Transverse colon (tissue), 4 donors: ENCODE measurements at regions not wholly inside any gene's neighbourhood (a gene's known extent, or its start where the extent isn't known, plus 50 kb on each side); places are given as distances from the start of the nearest gene placed in this dataset.

Experiments used
- DNase-seq: peaks from one replicate; pipeline ENCODE4 v3.0.0-alpha.2; 2019
- H3K27ac ChIP-seq, 4 donors: fragments of 200-600 bp; sonication (generic); 2 replicates each; pipeline ENCODE4 v1.5.1; 2016 to 2018; ENCODE audit warnings: inconsistent platforms in 4 of 4
- H3K27me3 ChIP-seq: fragments of 200-600 bp; sonication (generic); 2 replicates; pipeline ENCODE4 v1.5.1; 2017; ENCODE audit warnings: inconsistent platforms
- H3K36me3 ChIP-seq, 4 donors: fragments of 200-600 bp; sonication (generic); 2 replicates each; pipeline ENCODE4 v1.5.1; 2017 to 2019; ENCODE audit warnings: inconsistent platforms in 4 of 4
- H3K4me1 ChIP-seq, 4 donors: fragments of 200-600 bp; sonication (generic); 2 replicates each; pipeline ENCODE4 v1.5.1; 2017 to 2020; ENCODE audit warnings: inconsistent platforms in 4 of 4
- H3K4me3 ChIP-seq, 4 donors: fragments of 200-600 bp; sonication (generic); 1 replicate in 1 of 4; 2 replicates in 3 of 4; pipeline versions ENCODE4 v1.5.1 to v1.6.1; 2017 to 2019; ENCODE audit warnings: inconsistent platforms in 4 of 4
- H3K9me3 ChIP-seq, 2 donors: fragments of 200-600 bp; sonication (generic); 2 replicates each; pipeline ENCODE4 v1.5.1; 2017 to 2019; ENCODE audit warnings: inconsistent platforms in 2 of 2
- EP300 ChIP-seq: sonication (generic); formaldehyde crosslinking; IDR thresholded peaks from one replicate; pipeline ENCODE4 v1.6.1; 2017; ENCODE audit warnings: antibody characterized with exemption, low read depth
- POLR2A ChIP-seq: fragments of 450-650 bp; IDR thresholded peaks from one replicate; pipeline ENCODE4 v1.6.1; 2016; ENCODE audit warnings: antibody characterized with exemption, mild to moderate bottlenecking, moderate library complexity
- POLR2AphosphoS5 ChIP-seq, 3 donors: sonication (generic); formaldehyde crosslinking; IDR thresholded peaks; one replicate each; pipeline ENCODE4 v1.6.1; 2016; ENCODE audit warnings: antibody characterized with exemption in 3 of 3
- WGBS, 2 donors: methylation state at CpG; one replicate each; pipeline ENCODE4 v1.1.5; 2018; ENCODE audit warnings: low coverage in 1 of 2; 5-methylcytosine and 5-hydroxymethylcytosine counted together
- in situ Hi-C, 4 donors: fragments of 200-750 bp; cut with MboI; loops; one replicate each; pipeline versions ENCODE4 v1.15.0 to v1.15.1; 2017; ENCODE audit warnings: low sequenced_read_pairs in 3 of 4, low pct_ligation_motif_present in 1 of 4, low pct_unique_long_range_greater_than_20kb in 1 of 4
- intact Hi-C: fragments of 100-400 bp; cut with DNase I; formaldehyde crosslinking; loops from one replicate; pipeline ENCODE4 v1.15.1; 2023; ENCODE audit warnings: low total_unique reads
- TF ChIP-seq, protein P1 (sequence below), 5 experiments: fragments of 200-600 bp in 3 of 5; fragments of 450-650 bp in 2 of 5; sonication (generic) in 3 of 5; IDR thresholded peaks; 1 replicate in 2 of 5; 2 replicates in 3 of 5; pipeline ENCODE4 v1.5.1; 2016 to 2017; ENCODE audit warnings: antibody characterized with exemption in 5 of 5, inconsistent platforms in 3 of 5, mild to moderate bottlenecking in 2 of 5, moderate library complexity in 1 of 5

DNA sequence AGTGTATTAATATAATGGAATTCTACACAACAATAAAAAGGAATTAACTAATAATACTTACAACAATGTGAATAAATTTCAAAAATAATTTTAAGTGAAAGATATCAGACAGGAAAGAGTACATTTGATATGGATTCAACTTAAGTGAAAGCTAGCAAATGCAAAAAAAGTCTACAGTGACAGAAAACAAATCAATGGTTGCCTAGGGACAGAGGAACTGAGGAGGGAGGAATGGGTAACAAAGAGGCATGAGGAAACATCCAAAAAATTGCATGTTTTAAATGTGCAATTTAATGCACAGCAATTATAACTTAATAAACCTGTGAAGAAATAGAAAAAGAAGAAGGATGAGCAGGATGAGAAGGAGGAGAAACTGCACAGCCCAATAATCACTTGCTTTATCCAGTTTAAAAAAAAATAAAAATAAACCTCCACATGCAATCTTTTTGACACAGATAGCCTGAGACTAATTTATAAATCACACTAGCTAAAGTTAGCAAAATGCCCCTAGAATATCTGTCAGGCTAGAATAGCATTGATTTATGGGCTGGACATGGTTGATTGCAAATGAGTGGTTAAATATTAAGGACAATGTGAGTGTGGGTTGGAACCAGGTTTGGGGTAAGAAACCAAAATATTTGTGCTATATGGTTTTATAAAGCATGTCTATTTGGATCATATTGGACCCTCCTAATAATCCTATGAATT, 1089.1 kb downstream of the TRHDE start:
- H3K36me3 ChIP-seq = no peaks in the 10 kb centered on the region
- intact Hi-C loops = no loop called here
- TF ChIP-seq POLR2AphosphoS5 (IDR thresholded peaks at IDR 0.05) = no peak
- TF ChIP-seq EP300 = no peak
- no peak for TF ChIP-seq POLR2A
- TF ChIP-seq, protein P1, sequence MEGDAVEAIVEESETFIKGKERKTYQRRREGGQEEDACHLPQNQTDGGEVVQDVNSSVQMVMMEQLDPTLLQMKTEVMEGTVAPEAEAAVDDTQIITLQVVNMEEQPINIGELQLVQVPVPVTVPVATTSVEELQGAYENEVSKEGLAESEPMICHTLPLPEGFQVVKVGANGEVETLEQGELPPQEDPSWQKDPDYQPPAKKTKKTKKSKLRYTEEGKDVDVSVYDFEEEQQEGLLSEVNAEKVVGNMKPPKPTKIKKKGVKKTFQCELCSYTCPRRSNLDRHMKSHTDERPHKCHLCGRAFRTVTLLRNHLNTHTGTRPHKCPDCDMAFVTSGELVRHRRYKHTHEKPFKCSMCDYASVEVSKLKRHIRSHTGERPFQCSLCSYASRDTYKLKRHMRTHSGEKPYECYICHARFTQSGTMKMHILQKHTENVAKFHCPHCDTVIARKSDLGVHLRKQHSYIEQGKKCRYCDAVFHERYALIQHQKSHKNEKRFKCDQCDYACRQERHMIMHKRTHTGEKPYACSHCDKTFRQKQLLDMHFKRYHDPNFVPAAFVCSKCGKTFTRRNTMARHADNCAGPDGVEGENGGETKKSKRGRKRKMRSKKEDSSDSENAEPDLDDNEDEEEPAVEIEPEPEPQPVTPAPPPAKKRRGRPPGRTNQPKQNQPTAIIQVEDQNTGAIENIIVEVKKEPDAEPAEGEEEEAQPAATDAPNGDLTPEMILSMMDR (IDR thresholded peaks at IDR 0.05) = no peak

DNA sequence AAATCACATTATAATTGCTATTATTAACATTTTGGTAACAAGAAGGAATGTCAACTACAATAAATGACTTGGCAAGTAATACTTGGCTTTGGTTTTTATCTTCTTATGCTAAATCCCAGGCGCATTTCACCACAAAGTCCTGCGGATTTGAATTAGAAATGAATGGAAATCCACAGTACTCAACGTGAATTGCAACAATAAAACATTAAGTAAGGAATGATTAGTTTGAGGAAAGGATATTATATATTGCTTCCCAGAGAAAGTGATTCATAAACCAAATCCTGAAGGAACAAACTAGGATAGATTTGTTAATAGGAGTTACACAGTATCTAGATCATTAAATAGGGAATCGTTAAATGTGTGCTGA, 1089.7 kb downstream of the TRHDE start:
- Histone ChIP-seq H3K4me1 (no peaks in the 10 kb centered on the region), H3K4me3 (no peak overlapping the region), H3K36me3 (no peaks in the 10 kb centered on the region), H3K27ac (no peak overlapping the region), H3K27me3 (no peaks in the 10 kb centered on the region), H3K9me3 (no peaks in the 10 kb centered on the region)
- 63 to 75% methylated on average over 4 of the region's 4 CpGs for WGBS, 2 donors
- intact Hi-C loops (no loop called here), in situ Hi-C loops (no loop called here)
- no peak for TF ChIP-seq EP300
- DNase-seq = no peak

More for the DNA sequence above, 1089.1 kb downstream of the TRHDE start:
- in situ Hi-C loops = no loop called here
- Histone ChIP-seq H3K4me3 (no peak overlapping the region), H3K27me3 (no peaks in the 10 kb centered on the region), H3K27ac (no peak overlapping the region), H3K4me1 (no peaks in the 10 kb centered on the region), H3K9me3 (no peaks in the 10 kb centered on the region)
- DNase-seq = no peak

- no peaks in the 10 kb centered on the region for H3K36me3 ChIP-seq
- no peaks in the 10 kb centered on the region for H3K4me1 ChIP-seq
- H3K27ac ChIP-seq = no peak overlapping the region
- whole genome bisulfite sequencing, 2 donors = 53 to 63% methylated on average over 1 of the region's 1 CpG
- in situ Hi-C loops = no loop called here
- intact Hi-C loops = no loop called here
- H3K27me3 ChIP-seq = no peaks in the 10 kb centered on the region
- TF ChIP-seq POLR2AphosphoS5 (IDR thresholded peaks at IDR 0.05) (no peak), EP300 (no peak), POLR2A (no peak)
- TF ChIP-seq, protein P1 (IDR thresholded peaks at IDR 0.05) = no peak
- no peak overlapping the region for H3K4me3 ChIP-seq
- no peaks in the 10 kb centered on the region for H3K9me3 ChIP-seq
- no peak for DNase-seq
Measured at GRCh38 chr12:73362666-73363065, 1090.5 kb downstream of the TRHDE start.

DNA sequence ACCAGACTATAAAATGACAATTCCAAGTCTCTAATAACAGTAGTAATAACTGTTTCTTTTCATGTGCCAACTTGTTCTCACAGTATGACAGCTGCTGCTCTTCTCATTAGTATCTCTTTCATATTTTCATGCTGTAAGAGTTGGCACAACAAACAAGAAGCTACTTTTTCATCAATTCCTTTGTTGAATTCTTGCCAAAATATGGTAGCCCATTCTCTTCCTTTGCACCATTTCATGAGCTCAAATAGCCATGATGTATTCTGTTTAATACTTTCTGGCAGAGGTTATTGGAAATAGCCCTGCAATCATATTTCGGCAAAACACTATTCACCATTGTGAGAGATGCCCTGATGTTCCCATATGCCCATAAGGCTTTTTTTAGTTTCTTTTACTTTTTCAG, 1100.7 kb downstream of the TRHDE start:
- no peaks in the 10 kb centered on the region for H3K36me3 ChIP-seq
- H3K27ac ChIP-seq = no peak overlapping the region
- no peak overlapping the region for H3K4me3 ChIP-seq
- WGBS, 2 donors = 91% methylated on average over 1 of the region's 1 CpG; no CpG with 5 or more reads in 1 of the 2 donors
- H3K9me3 ChIP-seq = no peaks in the 10 kb centered on the region
- H3K4me1 ChIP-seq = no peaks in the 10 kb centered on the region
- in situ Hi-C loops (no loop called here), intact Hi-C loops (no loop called here)
- no peak for DNase-seq
- TF ChIP-seq POLR2AphosphoS5 (IDR thresholded peaks at IDR 0.05) (no peak), EP300 (no peak), POLR2A (no peak)
- TF ChIP-seq, protein P1 (IDR thresholded peaks at IDR 0.05) = no peak
- no peaks in the 10 kb centered on the region for H3K27me3 ChIP-seq

DNA sequence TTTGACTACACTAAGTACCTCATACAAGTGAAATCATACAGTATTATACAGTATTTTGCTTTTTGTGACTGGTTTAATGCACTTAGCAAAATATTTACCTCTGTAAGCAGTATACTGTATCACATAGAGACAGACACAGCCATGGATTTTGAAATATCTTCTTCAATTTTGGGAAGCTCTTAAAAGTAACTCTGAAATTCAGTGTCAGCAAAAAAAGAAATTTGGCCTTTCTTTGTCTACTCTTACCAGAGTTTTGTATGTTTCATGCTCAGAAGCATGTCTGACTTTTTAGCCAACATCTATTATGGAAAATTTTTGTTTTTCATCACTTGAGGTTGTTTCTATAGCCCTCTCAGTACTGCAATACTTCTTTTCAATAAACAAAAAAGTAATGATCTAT, 1102.2 kb downstream of the TRHDE start:
- Histone ChIP-seq H3K36me3 (no peaks in the 10 kb centered on the region), H3K4me1 (no peaks in the 10 kb centered on the region), H3K9me3 (no peaks in the 10 kb centered on the region), H3K4me3 (no peak overlapping the region), H3K27me3 (no peaks in the 10 kb centered on the region), H3K27ac (no peak overlapping the region)
- DNase-seq = no peak
- intact Hi-C loops = no loop called here
- no peak for TF ChIP-seq POLR2A
- in situ Hi-C loops = no loop called here
